Medulla oblongata (tissue), 1 donor: ENCODE measurements at regions not wholly inside any gene's neighbourhood (a gene's known extent, or its start where the extent isn't known, plus 50 kb on each side); places are given as distances from the start of the nearest gene placed in this dataset.
A peak's percentile ranks its signal among the peaks of the same experiment; 100 is the strongest.
"Not testable (repeated sequence)": the region's sequence is repeated elsewhere in the genome, so short reads cannot be mapped to it uniquely, and the experiment has no call there.

Source experiments
- DNase-seq: peaks from one replicate; pipeline ENCODE4 v3.0.0-alpha.2; 2015; ENCODE audit errors: extremely low spot score

DNA sequence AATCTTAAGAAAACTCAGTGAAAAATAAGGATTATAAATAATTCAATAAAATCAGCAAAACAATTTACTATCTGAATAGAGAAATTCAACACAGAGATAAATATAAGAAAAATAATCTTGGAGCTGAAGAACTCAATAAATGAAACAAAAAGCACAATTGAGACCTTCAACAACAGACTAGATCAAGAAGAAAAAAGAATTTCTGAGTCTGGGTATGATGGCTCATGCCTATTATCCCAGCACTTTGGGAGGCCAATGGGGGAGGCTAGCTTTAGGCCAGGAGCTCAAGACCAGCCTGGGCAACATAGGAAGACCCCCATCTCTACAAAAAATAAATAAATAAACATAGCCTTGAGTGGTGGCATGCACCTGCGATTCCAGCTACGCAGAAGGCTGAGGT, 1295.7 kb upstream of the NRXN1 start:
- DNase-seq: no peak

DNA sequence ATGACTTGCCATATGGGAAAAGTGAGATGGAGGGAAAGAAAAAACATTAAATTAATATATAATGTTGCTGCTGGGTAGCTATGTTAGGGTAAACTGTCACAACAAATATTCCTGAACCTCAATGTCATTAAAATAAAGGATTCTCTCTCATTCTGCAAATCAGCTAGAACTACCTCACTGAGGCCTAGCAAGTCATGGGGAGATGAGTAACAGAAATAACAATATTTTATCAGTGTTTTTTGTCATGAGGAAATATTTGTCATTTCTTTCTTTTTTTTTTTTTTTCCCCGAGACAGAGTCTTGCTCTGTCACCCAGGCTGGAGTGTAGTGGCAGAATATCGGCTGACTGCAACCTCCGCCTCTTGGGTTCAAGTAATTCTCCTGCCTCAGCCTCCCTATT, 1282.3 kb upstream of the NRXN1 start:
- DNase-seq: no peak

DNA sequence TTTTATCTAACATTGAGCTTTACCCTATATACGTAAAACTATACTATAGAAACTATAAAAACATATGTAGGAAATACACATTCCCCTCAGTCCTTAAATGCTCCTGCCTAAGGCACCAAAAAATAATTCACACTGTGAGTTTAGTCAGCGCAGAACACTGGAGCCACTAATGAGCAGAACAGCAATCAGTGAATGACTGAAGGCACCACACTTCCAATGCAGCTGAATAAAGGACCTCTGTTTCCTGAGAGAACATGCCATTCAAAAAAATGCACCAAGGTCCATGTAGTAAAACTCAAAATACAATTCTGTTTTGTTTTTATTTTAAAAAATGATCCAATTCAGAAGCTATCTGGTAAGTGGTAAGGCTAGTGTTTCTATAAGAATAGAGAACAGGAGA, 1280.6 kb upstream of the NRXN1 start:
- DNase-seq: peak; percentile 29

DNA sequence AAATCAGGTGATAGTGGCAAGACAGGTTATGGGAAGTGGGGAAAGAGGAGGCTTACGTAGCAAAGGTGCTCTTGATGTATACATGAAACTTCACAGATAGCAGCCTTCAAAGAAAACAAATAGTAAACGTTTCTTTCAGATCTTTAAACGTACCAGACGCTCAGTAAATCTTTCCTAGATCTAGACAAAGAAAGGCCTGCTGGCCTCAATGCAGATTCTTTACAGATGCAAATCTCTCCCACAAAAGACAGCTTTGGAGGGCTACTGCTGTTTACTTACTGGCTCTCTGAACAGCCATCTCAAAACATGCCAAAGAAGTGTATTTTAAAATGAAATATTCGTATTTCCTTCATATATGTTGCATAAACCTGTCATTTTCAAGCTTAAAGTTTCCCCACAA, 1279.9 kb upstream of the NRXN1 start:
- DNase-seq: no peak

DNA sequence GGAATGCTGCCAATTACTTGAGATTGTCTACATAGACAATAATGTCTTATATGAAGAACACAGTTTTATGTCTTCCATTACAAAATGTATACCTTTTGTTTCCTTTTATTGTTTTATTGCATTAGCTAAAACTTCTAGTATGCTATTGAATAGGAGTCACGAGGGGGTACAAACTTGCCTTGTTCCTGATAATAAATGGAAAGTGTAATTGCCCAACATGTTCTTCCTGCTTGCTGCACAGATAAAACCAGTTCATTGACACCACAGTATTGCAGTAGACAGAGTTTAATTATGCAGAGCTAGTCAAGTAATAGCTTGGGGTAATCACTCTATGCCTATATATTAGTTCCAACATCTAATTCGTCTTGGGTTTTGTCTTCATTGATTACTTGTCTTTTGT, 1276.2 kb upstream of the NRXN1 start:
- no peak for DNase-seq

DNA sequence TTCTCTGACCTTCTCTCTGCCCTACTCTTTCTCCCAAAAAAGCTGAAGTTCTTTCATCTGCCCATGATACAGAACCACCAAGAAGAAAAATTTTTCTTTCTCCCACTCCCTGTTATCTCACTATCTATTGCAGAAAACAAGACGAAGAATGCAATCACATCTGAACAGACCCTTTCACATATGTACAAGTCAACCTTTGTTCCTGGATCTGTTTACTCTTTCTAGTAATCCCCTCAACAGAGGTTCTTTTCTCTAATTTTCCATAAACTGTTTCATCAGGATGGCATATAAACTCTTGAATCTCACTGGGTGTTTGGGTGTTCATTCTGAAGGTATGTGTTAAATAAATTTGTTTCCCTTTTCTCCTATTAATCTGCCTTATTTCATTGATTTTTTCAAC, 1262.7 kb upstream of the NRXN1 start:
- no peak for DNase-seq

DNA sequence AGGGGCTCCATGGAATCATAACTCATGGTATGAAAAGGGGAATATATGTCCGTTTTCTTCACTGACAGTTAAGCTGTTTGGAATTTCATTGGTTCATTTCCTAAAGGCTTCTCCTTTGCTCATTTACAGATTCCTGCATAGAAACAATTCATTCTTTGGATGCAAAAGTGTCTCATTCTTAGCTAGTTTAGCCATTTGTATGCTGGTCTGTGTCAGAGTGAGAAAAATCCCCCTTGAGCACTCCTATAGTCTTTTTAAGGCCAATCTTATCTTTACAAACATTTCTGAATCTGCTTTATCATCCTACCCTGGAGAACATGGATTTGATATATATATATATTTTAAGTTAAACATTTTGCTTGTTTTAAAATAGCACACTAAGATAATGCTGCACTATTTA, 1260.9 kb upstream of the NRXN1 start:
- DNase-seq: no peak

DNA sequence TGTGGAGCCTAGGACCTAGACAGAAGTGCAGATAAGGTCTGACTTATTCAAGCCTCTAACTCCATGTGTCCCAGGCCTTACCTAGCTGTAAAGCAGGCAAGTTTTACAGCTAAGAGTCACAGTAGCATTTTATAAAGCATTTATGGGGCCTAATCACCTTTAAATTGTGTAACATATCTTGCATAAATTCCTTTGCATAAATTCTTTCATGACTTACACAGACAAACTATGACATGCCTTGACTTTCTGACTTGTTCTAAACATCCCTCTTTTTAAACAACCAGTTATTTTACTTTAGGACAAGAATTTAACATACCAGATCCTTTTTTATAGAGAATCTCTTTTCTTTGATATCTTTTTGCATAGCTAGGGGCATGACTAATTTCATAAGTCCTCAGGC, 1257.8 kb upstream of the NRXN1 start:
- no peak for DNase-seq

DNA sequence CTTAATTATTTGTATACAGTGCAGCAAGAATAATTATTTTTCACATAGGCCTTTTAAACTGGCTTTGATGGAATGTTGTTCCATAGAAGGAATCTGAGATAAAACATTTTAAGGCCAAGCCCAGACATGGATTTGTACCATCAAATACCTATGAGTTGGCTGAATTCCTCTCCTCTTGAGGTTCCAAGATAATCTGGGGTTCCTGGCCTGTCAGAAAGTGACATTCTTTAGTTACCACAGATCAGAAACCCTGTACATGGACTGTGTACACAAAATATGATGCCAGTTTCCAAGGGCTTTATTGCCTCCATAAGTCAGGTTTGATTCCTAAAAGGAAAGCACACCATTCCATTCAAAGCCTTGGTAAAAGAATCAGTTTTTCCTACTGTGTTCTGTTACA, 1256.7 kb upstream of the NRXN1 start:
- no peak for DNase-seq

DNA sequence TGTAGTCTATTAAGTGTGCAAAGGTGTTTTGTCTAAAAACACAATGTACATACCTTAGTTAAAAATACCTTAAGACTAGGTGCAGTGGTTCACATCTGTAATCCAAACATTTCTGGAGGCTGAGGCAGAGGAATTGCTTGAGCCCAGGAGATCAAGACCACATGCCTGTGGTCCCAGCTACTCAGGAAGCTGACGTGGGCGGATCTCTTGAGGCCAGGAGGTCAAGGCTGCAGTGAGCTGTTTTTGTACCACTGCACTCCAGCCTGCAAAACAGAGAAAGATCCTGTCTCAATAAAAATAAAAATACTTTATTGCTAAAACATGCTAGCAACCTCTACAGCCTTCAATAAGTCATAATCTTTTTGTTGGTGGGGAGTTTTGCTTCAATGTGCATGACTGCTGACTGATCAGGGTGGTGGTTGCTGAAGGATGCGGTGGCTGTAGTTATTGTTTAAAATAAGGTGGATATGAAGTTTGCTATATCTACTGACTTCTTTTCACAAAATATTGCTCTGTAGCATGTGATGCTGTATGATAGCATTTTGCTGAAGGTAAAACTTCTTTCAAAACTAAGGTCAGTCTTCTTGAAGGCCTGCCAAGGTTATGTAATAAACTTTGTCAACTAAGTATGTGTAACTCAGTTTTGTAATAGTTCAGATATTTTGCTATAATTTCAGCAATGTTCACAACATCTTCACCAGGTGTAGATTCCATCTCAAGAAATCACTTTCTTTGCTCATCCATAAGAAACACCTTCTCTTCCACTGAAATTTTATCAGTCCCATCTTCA, 1238.0 kb upstream of the NRXN1 start:
- no peak for DNase-seq

DNA sequence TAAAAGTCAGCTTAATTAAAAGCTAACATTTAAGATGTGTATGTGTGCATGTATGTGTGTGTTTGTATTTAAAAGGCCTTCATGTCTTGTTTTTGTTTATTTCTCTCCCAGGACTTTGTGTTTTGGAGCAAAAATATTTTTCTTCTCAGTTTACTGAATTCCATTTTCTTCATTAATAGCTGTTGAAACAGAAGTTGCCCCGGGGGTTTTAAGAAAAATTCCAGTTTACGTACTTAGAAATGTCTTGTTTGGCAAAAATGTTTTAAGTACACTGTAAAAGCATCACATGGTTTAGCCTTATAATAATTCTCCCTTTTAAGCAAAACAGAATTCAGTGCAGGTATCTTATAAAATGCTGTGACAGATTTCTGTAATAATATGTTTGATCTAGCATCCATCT, 1233.0 kb upstream of the NRXN1 start:
- no peak for DNase-seq

DNA sequence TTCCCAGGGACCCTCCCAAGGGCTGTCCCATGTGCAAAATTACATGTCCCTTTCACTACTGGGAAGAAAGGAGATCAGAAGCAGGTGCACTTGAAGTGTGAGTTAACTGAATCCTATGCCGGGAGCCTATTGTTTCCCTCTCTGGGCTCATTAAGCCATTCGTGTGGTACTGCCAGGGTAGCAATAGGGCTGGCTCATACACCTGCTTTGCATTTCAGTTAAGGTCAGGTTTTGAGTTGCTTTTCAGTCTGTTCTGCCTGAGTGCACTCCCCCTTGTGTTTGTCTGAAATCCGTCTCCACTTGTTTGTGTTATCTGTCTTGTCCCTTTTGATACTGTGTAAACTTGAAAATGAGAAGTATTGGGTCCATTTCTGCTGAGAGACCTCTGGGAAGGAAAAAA, 1232.6 kb upstream of the NRXN1 start:
- DNase-seq: no peak

DNA sequence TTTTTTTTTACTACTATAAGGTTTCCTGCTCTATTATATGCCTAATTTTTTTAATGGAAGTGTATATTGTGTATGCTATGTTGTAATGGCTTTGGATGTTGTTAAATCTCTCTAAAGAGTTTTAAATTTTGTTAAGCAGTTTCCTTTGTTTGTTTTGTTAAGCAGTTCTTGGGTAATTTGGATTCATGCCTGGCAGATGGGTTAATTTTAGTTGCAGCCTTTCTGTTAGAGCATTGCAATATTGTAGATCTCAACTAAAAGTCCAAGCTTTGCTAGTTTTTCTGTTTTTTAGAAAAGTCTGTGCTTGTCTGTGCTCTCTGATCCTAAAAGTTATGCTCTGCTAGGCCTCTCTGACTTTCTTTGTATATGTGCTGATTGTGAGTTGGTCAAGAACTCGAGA, 1229.0 kb upstream of the NRXN1 start:
- no peak for DNase-seq

DNA sequence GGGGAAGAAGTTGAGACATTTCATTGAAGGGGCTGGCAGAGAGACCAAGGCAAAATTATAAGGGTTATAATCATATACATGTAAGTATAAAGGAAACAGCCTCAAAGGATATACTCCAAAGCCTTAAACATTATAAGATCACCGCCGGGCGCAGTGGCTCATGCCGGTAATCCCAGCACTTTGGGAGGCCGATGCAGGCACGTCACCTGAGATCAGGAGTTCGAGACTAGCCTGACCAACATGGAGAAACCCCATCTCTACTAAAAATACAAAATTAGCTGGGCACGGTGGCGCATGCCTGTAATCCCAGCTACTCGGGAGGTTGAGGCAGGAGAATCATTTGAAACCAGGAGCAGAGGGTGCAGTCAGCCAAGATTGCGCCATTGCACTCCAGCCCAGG, 1227.0 kb upstream of the NRXN1 start:
- not testable (repeated sequence) for DNase-seq

DNA sequence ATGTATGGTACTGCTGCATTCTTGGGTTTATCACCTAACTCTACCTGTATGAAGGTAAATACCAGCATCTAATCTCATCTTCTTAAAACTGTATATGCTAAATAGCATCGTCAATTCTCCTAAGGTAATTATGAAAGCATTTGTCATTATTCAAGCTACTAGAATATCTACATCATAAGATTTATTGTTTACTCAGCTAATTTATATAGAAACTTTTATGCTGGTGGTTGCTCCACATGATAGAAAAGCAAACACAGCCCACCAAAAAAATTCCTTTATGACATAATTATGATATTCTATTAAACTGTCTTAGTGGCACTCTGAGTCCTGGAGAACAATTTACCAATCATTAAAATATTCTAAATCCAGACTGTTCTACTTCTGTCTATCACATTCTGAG, 1226.1 kb upstream of the NRXN1 start:
- no peak for DNase-seq

DNA sequence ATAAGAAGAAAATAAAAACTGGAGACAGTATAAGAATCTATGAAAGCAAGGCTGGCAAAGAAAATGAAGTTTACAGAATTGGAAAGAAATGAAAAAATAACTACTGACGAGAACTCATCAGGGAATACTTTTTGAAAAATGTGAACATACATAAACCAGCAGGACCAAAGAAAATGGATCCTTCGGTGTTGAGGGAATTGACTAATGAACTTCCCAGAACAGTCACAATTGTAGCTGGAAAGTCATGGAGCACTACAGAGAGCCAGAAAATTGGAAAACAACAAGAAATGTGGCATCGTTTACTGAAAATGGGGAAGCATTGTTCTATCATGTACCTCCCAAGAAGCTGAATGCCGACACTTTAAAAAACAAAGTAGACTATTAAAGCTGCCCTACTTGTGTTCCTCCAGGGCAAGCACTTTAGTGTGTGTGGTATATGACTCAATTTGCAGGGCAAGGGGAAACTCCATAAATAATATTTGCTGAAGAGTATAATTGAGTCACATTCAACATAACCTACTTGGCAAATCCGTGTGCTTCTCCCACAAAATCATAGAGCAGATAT, 1221.6 kb upstream of the NRXN1 start:
- DNase-seq: no peak

DNA sequence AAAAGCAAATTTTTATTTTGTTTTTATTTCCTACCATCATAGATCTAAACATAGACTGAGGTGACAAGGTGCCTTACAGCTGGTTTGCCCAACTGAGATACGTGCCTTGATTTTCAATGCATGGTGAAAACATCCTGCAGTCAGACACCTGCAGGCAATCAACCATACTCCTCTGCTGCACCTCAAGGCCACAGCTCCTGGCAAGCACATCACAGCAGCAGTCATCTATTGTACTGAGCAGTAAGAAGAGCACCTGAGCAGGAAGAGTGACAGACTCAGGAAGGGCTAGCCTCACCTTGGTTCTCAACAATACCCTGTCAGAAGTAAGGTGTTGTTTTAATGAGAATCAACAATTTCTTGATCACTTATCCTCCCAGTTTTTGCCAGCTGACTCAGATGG, 1206.8 kb upstream of the NRXN1 start:
- no peak for DNase-seq

DNA sequence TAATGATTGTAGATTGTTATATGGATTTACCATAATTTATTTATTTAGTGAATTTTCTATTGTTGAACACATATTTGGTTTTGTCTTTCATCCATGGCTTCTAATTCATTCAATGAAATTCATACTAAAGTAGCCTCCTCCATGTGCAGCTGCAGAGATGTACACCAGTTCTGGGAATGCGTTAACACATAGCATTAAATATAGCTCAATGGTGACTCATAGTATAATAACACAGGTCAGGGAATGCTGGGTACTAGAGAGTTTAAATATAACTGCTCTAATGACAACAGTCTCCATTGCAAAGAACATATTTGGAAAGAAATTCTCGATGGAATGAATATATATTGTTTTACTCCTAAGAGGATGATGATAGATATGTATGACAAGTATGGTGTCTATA, 1190.2 kb upstream of the NRXN1 start:
- DNase-seq: no peak

DNA sequence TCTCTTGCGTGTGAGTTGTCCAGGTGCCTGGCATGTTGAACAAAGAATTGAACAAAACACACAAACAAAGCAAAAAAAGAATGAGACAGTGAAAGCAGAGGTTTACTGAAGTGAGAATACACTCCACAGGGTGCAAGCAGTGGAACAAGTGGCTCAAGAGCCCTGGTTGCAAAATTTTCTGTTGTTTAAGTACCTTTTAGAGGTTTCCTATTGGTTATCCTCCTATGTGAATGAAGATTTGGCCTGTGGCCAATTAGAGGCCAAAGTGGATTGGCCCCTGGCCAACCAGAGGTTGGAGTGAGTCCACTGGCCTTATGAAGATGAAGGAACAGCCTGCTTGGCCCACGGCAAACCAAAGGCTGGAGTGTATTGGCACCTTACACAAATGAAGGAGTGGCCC, 1188.5 kb upstream of the NRXN1 start:
- no peak for DNase-seq

DNA sequence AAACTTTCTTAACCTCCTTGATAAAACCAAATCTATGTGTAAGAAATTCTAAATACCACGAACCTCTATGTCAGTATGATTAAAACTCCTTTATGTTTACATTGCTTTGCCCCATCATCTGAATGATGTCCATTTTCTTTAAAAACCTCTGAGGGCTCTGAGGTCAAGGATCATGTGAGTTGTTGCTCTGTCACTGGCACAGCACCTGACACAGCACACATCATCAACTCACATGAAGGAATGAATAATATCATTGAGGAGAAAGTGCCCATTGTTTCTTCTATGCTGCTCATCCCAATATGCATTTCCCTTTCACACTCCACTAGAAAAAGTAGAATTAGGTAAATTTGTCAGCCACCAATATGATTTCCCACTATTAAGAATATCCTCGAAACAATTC, 1178.7 kb upstream of the NRXN1 start:
- no peak for DNase-seq

DNA sequence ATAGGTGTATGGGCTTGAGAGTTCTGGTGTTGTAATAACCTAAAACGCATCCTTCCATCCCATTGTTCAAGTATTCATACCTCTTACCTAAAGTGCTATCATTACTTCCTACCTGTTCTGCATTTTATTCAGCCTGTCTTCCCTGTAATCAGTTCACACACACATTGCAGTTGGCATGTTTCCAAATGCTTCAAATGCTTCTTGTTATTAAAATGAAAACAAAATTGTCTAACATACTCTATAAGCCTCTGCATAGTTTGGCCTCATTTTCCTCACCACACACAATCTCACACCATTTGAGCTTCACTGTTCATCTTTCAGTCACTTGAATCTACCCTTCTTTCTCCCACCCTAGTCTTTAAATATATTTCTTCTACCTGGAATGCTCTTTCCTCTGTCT, 1178.2 kb upstream of the NRXN1 start:
- no peak for DNase-seq

DNA sequence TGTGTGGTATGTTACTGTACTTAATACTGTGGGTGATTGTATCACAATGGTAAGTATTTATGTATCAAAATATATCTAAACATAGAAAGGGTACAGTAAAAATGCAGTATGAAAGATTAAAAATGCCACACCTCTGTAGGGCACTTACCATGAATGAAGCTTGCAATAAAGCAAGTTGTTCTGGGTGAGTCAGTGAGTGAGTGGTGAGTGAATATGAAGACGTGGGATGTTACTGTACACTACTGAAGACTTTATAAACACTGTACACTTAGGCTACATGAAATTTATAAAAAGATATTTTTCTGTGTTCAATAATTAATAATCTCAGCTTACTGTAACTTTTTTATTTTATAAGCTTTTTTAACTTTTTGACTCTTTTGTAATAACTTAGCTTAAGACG, 1162.4 kb upstream of the NRXN1 start:
- no peak for DNase-seq

DNA sequence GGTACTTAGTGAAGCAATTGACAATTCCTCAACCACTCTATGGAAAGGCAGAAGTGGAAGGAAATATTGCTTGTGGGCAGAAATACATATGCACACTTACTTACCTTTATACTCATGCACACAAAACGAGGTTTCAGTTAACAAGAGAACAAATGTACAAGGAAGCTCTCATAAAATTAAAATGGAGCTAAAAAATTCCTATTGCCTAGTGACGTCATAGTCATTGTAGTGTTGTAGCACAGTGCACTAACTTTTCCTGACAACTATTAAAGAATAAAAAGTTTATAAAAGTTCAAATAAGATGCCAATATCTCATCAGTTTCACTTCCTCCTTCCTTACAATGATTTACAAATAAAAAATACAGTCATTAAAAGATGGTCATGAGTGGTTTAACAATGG, 1161.9 kb upstream of the NRXN1 start:
- no peak for DNase-seq

DNA sequence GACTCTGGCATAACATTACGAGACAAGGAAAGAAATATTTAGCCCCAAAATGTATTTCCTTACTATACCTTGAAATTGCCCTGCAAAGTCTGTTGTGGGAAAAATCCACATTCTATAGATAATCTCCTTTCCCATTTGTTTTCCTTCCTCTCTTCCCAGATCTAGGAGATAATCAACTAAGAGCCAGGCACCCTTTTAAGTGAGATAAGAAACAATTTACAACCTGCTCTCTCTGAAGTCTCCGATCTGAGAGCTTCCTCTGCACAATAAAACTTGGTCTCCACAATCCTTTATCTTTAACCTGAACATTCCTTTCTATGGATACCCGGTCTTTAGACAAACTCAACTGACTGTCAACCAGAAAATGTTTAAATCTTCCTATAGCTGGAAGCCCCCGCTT, 1160.7 kb upstream of the NRXN1 start:
- DNase-seq: no peak
